ENCODE measurements at regions not wholly inside any gene's neighbourhood (a gene's known extent, or its start where the extent isn't known, plus 50 kb on each side); places are given as distances from the start of the nearest gene placed in this dataset.

GRCh38 chr10:33942508-33942907, 608.0 kb upstream of the NRP1 start:
- TF ChIP-seq CTCF (conservative IDR thresholded peaks at IDR 0.05; ENCODE audit: low read length), result no peak
- TF ChIP-seq EZH2phosphoT487 (IDR thresholded peaks at IDR 0.05; ENCODE audit: borderline replicate concordance), result no peak
